ENCODE measurements at regions not wholly inside any gene's neighbourhood (a gene's known extent, or its start where the extent isn't known, plus 50 kb on each side); places are given as distances from the start of the nearest gene placed in this dataset.
A peak's percentile ranks its signal among the peaks of the same experiment; 100 is the strongest.

GRCh38 chr12:14059548-14059947, 78.1 kb upstream of the GRIN2B start:
- peak; percentile 36 for DNase-seq (ENCODE audit: unreplicated experiment)
- TF ChIP-seq, protein P1, sequence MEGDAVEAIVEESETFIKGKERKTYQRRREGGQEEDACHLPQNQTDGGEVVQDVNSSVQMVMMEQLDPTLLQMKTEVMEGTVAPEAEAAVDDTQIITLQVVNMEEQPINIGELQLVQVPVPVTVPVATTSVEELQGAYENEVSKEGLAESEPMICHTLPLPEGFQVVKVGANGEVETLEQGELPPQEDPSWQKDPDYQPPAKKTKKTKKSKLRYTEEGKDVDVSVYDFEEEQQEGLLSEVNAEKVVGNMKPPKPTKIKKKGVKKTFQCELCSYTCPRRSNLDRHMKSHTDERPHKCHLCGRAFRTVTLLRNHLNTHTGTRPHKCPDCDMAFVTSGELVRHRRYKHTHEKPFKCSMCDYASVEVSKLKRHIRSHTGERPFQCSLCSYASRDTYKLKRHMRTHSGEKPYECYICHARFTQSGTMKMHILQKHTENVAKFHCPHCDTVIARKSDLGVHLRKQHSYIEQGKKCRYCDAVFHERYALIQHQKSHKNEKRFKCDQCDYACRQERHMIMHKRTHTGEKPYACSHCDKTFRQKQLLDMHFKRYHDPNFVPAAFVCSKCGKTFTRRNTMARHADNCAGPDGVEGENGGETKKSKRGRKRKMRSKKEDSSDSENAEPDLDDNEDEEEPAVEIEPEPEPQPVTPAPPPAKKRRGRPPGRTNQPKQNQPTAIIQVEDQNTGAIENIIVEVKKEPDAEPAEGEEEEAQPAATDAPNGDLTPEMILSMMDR (IDR thresholded peaks at IDR 0.05; ENCODE audit: unreplicated experiment): no peak
- no peak overlapping the region for H3K4me3 Mint-ChIP-seq (ENCODE audit: unreplicated experiment)
- peaks cover 15% of the 10 kb centered on the region for H3K9me3 Mint-ChIP-seq (ENCODE audit: unreplicated experiment)
- intact Hi-C loops (cut with micrococcal nuclease): no loop called here
- CTCF ChIA-PET: no interaction called here
- POLR2A ChIA-PET: no interaction called here
- BruUV-seq (replicated peaks): no TSS peak
- no peaks in the 10 kb centered on the region for H3K36me3 Mint-ChIP-seq (ENCODE audit: insufficient read depth, unreplicated experiment)
- no peaks in the 10 kb centered on the region for H3K27me3 Mint-ChIP-seq (ENCODE audit: insufficient read depth, unreplicated experiment)
- H3K4me1 Mint-ChIP-seq (ENCODE audit: insufficient read depth, unreplicated experiment): no peaks in the 10 kb centered on the region
- no peak overlapping the region for H3K27ac Mint-ChIP-seq (ENCODE audit: low read depth, unreplicated experiment)

GRCh38 chr12:14065616-14066015, 84.2 kb upstream of the GRIN2B start:
- CTCF ChIA-PET: interaction anchor here (0.9 kb wide), 1 partner anchor 13 kb away, joined by 3 read pairs; no protein-coding TSS in a partner anchor
- Mint-ChIP-seq H3K27ac (ENCODE audit: low read depth, unreplicated experiment) (no peak overlapping the region), H3K27me3 (ENCODE audit: insufficient read depth, unreplicated experiment) (no peaks in the 10 kb centered on the region), H3K9me3 (ENCODE audit: unreplicated experiment) (peaks cover 15% of the 10 kb centered on the region), H3K4me1 (ENCODE audit: insufficient read depth, unreplicated experiment) (no peaks in the 10 kb centered on the region), H3K36me3 (ENCODE audit: insufficient read depth, unreplicated experiment) (no peaks in the 10 kb centered on the region), H3K4me3 (ENCODE audit: unreplicated experiment) (no peak overlapping the region)
- no peak for DNase-seq (ENCODE audit: unreplicated experiment)
- BruUV-seq (replicated peaks): no TSS peak
- TF ChIP-seq, protein P1 (IDR thresholded peaks at IDR 0.05; ENCODE audit: unreplicated experiment): no peak
- POLR2A ChIA-PET: no interaction called here
- intact Hi-C loops (cut with micrococcal nuclease): no loop called here

- TF ChIP-seq, protein P1 (IDR thresholded peaks at IDR 0.05; ENCODE audit: unreplicated experiment): no peak
- Mint-ChIP-seq H3K4me1 (ENCODE audit: insufficient read depth, unreplicated experiment) (no peaks in the 10 kb centered on the region), H3K27me3 (ENCODE audit: insufficient read depth, unreplicated experiment) (no peaks in the 10 kb centered on the region), H3K9me3 (ENCODE audit: unreplicated experiment) (peaks cover 15% of the 10 kb centered on the region), H3K27ac (ENCODE audit: low read depth, unreplicated experiment) (no peak overlapping the region), H3K4me3 (ENCODE audit: unreplicated experiment) (no peak overlapping the region), H3K36me3 (ENCODE audit: insufficient read depth, unreplicated experiment) (no peaks in the 10 kb centered on the region)
- intact Hi-C loops (cut with micrococcal nuclease): no loop called here
- peak; percentile 36 for DNase-seq (ENCODE audit: unreplicated experiment)
- ChIA-PET POLR2A (no interaction called here), CTCF (interaction anchor here (0.6 to 0.9 kb wide), 2 partner anchors 13 to 733 kb away, joined by 3 read pairs; no protein-coding TSS in a partner anchor)
- BruUV-seq (replicated peaks): no TSS peak
Measured at GRCh38 chr12:14066021-14066420, 84.6 kb upstream of the GRIN2B start.

DNA sequence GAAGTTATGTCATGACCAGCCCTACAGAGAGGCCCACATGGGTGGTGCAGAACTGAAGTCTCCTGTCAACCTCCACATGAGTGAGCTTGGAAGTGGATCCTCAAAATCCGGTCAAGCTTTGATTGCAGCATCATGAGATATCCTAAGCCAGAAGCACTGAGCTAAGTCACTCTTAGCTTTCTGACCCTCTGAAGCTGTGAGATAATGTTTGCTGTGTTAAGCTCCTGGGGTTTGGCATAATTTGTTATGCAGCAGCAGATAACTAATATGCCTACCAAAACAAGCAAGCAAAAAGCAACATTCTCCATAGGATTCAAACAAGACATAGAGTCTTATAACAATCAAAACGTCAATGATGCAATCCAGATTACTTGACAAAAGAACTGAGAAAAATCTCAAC, 87.6 kb upstream of the GRIN2B start:
- intact Hi-C loops (cut with micrococcal nuclease): no loop called here
- H3K27me3 Mint-ChIP-seq (ENCODE audit: insufficient read depth, unreplicated experiment): no peaks in the 10 kb centered on the region
- no peaks in the 10 kb centered on the region for H3K4me1 Mint-ChIP-seq (ENCODE audit: insufficient read depth, unreplicated experiment)
- no peak for DNase-seq (ENCODE audit: unreplicated experiment)
- no peak overlapping the region for H3K27ac Mint-ChIP-seq (ENCODE audit: low read depth, unreplicated experiment)
- POLR2A ChIA-PET: no interaction called here
- peaks cover 15% of the 10 kb centered on the region for H3K9me3 Mint-ChIP-seq (ENCODE audit: unreplicated experiment)
- no TSS peak for BruUV-seq (replicated peaks)
- H3K36me3 Mint-ChIP-seq (ENCODE audit: insufficient read depth, unreplicated experiment): no peaks in the 10 kb centered on the region
- CTCF ChIA-PET: interaction anchor here (0.7 kb wide), 1 partner anchor 98 kb away, joined by 3 read pairs; no protein-coding TSS in a partner anchor
- no peak overlapping the region for H3K4me3 Mint-ChIP-seq (ENCODE audit: unreplicated experiment)
- TF ChIP-seq, protein P1 (IDR thresholded peaks at IDR 0.05; ENCODE audit: unreplicated experiment): no peak
